ENCODE measurements at regions not wholly inside any gene's neighbourhood (a gene's known extent, or its start where the extent isn't known, plus 50 kb on each side); places are given as distances from the start of the nearest gene placed in this dataset.

DNA sequence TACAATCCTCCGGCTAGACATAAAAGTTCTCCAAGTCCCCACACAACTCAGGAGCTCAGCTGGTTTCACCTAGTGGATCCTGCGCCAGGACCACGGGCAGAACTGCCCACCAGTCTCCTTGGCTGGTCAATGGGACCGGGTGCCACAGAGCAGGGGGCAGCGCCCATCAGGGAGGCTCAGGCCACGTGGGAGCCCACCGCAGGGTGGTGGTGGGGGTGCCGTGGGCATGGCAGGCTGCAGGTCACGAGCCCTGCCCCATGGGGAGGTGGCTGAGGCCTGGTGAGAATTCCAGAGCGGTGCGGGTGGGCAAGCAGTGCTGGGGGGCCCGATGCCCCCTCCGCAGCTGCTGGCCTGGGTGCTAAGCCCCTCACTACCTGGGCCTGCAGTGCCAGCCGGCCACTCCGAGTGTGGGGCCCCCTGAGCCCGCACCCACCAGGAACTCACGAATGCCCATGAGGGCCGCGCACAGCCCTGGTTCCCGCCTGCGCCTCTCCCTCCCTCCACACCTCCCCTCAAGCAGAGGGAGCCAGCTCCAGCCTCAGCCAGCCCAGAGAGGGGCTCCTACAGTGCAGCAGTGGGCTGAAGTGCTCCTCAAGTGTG, 1091.9 kb upstream of the TENM4 start:
- DNase-seq: no peak

DNA sequence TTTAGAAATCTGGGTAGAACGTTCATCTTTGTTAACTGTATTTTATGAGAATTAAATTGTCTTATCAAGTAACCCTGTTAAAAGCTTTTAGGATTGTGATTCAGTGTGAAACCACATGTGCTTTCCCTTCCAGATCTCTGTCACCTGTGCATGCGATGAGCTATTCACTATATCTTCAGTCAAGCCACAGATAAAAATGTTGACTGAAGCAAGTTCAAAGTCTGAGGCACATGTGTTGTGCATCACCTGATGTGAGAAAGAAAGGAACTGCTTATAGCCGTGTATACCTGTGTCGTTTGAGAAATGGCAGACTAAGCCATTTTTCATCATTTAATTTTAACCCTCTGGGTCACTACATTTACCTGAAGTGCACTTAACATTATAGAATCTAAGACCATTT, 1088.9 kb upstream of the TENM4 start:
- DNase-seq: no peak

DNA sequence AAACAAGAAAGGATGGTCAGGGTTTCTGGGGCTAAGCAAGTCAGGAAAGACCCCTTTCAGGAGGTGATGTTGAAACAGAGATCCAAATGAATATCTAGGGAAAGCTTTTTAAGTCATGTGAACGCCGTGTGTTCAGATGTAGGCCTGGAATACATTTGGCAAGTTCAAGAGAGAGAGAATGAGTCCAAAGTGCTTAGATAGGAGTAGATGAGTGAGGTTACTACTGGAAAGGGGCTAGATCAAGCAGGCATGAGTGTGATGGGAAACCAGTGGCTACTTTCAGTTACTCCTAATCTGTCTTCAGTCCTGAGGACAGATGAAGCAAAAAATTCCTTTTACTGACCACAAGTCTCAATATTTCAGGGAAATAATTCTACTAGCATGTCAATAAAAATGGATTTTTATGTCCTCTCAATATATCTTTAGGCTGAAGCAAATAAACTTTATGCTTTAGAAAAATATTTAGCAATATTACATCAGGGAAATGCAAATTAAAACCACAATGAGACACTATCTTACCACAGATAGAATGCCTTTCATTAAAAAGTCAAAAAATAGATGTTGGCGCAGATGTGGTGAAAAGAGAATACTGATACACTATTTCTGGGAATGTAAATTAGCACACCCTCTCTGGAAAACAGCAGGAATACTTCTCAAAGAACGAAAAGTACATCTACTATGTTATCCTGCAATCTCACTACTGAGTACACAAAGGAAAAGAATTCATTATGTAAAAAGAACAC, 1085.0 kb upstream of the TENM4 start:
- no peak for DNase-seq

DNA sequence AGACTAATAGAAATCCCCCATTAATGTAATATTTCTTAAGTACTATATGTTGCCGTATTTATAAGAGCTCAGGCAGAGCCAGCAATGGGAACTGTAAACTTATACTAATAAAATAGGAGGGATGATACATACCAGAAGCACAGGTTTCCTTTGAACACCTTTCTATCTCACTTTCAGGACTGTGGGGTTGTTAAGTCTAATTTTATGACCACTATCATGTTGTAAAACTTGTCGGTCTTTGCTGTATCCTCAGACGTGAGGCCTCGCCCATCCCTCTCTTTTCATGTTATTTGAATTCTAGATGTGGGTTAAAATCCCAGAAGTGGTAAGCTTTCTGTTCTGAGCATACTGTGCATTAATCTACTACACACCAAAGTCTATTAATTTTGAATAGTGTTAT, 1083.5 kb upstream of the TENM4 start:
- DNase-seq: no peak

DNA sequence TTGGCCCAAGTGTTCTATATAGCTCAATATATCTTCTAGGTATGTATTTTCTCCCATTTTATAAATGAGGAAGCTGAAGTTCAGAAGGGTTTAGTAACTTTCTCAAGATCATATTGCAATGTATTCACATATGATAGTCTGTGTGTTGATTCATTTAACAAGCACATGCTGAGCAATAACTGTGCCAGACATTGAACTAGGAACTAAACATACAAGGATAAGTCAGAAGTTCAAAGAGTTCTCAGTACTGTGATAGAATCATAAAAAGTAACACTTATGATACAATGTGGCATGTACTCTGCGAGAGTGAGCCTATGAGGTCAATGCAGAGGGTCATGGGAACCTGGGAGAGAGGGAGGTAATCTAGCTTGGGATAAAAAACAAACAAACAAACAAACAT, 1082.2 kb upstream of the TENM4 start:
- no peak for DNase-seq

DNA sequence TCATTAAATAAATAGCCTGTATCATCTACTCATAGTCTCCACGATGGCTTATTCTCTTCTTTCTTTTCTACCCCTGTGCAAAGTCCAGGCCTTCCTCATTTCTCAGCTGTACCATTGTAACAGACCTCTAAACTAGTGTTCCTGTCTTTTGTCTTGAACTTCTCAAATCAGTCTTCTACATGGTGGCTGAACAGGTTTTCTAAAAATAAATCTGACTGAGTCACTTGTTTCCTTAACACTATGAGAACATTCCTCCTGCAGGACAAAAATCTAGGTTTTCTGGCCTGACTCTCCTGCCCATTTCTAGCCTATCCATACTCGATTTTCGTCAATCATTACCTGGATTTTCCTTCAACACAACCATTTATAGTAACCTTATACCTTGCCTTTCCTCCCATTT, 1080.8 kb upstream of the TENM4 start:
- DNase-seq: no peak

DNA sequence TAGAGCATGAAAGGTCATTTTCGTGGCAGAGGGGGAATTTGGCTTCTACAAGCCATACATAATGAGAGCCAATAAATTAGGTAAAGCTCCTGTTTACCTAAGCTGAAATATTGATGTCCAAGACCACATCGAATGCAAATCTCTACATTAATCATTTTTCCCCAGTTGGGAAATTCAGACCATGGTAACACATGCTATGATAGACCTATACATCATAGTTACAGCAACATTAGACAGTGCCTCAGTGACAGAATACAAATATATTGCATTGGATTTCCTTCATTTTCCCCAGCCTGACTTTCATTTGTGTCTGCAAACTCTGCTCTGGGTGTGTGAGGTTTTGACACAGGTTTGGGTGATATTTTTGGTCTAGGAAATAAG, 1079.7 kb upstream of the TENM4 start:
- no peak for DNase-seq

DNA sequence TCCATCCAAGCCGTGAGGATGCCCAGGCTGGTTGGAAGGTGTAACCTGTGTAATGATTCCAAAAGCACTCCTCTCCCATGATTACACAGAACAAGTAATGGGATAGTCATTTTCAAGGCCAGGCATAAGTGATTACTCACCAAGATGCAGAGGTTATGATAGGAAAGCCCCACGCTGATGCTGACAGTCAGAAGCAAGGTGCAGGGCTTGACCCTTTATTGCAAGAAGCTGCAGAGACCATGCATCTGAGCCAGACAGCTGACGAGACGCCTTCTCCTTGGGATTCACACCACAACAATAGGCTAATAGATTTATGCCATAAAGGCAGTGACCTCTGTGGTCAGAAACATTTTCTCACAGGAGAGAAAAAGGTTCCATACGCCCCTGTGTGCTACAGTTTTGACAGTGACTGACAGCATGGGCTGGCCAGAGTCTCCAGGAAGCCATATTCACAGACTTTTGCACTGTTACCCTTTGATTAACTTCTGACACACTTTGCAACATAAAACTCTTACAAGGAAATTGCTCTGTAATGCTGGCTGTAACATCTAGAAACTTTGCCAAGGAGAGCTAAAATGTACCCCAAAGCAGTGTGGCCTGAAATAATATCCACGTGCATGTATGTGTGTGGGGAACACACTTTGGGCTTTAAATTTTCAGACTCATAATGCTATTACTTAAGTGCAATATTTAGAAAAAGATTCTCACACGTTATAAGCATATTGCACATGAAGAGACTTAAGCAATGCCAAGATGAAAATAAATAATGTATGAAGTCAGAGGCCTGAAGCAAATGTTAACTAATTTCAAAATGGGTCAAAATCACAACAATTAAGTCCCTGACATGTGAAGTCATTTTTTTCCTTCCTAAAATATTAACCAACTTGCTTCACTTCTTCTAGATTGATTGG, 1079.0 kb upstream of the TENM4 start:
- DNase-seq: no peak

DNA sequence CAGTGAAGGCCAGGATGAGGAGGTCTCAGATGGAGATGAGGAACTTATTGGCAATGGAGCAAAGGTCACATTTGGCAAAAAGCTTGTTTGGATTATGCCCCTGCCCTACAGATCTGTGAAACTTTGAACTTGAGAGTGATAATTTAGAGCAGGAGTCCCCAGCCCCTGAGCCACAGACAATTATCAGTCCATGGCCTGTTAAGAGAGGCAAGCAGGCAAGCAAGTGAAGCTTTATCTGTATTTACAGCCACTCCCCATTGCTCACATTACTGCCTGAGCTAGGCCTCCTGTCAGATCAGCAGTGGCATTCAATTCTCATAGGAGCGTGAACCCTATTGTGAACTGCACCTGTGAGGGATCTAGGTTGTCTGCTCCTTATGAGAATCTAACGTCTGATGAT, 1076.9 kb upstream of the TENM4 start:
- no peak for DNase-seq

DNA sequence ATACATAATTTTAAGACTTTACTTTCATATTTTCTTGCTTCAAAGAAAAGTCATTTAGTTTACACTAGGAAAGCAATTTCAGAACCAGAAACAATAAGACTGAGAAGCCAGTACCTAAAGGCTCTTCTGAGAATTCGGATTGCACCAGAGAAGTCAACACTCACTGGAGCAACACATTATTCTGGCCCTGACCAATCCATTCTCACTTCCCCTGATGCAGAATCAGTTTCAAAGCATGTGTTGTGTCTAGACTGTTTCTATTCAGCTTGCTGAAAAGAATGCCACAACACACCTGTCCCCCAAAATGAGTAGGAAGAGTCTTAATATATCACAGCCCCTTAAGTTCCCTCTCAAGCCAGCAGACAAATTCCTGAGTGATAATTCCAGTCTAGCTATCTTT, 1074.3 kb upstream of the TENM4 start:
- no peak for DNase-seq

DNA sequence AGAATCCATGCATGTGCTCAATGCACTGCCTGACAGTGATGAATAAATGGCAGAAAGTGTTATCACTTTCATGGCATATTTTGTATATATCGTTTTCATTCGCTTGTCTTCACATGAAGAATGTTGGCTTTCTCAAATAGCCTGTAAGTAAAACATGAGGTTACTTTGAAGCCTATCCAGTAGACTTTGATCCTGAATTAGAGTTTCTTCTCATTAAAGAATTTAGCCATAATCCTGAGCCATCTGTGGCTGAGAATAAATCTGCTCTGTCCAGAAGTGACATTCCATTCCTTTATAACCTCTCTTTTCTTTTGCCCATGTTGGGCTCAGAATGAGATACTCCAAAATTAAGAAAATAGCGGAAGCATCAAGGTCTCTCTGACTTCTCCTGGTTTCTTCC, 1071.7 kb upstream of the TENM4 start:
- DNase-seq: no peak

DNA sequence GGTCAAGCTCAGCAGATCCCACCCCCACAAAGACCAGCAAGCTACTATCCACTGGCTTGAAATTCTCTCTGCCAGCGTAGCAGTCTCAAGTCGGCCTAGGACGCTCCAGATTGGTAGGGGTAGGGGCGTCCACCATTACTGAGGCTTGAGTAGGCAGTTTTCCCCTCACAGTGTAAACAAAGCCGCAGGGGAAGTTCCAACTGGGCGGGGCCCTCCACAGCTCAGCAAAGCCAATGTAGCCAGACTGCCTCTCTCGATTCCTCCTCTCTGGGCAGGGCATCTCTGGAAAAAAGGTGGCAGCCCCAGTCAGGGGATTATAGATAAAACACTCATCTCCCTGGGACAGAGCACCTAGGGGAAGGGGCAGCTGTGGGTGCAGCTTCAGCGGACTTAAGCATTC, 1064.9 kb upstream of the TENM4 start:
- DNase-seq: no peak

DNA sequence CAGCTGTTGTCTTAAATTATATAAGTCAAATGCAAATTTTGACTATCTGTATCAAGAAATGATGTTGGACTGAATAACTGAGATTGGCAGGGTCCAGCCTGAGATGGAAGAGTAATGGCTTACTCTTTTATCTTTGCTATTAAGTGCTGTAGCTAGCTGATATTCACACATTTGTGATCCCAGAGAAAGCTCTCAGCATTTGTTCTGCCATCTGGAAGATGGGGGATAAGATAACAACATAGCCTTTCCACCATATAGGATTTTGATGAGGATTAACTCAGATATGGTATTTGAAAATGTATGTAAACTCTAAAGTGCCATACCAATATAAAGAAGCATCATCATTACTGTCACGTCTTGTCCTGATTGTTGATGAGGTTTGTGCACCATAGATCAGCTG, 1063.2 kb upstream of the TENM4 start:
- no peak for DNase-seq

DNA sequence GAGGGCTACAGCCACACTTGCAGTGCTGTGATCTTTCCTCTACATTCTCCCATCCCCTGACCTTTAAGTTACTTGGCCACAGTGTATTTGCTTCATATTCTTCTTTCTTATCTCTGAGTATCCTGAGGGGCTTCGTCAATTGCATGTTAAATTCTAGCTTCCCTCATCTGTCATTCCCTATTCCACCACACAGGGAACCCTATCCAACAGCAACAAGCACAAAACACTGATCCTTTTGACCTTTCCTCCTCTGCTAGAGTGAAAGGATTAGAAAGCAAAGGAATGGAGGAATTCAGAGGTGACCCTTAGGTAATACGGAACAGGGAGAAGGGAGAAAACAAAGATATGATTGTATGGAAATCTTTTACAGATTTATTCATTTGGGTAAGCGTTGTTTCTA, 1061.7 kb upstream of the TENM4 start:
- DNase-seq: no peak

DNA sequence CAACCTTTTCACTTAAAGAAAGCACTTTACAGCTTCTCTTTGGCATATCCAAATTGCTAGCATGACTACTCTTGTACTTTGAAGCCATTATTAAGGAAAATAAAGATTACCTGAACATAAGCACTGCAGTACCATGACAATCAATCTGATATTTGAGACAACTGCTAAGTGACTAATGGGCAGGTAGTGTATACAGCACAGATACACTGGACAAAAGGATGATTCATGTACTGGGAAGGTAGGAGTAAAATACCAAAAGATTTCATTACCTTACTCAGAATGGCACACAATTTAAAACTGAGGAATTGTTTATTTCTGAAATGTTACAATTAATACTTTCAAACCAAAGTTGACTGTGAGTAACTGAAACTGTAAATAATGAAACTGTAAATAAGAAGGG, 1054.3 kb upstream of the TENM4 start:
- no peak for DNase-seq

DNA sequence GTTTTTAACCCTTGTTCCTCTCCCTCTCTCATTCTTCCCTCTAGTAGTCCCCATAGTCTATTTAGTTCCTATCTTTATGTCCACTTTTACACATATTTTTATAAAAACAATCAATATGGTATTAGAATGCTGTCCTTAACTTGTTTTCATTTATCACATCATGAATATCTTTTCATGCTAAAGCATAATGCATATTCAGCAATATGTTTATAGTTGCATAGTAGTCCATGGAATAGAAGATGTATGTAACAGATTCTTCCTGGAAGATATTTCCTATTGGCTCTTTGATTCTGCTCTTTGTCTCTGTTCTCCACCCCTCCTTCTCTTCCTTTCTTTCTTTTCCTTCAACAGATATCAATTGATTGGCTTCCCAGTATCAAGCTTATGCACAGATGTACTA, 1047.1 kb upstream of the TENM4 start:
- no peak for DNase-seq

DNA sequence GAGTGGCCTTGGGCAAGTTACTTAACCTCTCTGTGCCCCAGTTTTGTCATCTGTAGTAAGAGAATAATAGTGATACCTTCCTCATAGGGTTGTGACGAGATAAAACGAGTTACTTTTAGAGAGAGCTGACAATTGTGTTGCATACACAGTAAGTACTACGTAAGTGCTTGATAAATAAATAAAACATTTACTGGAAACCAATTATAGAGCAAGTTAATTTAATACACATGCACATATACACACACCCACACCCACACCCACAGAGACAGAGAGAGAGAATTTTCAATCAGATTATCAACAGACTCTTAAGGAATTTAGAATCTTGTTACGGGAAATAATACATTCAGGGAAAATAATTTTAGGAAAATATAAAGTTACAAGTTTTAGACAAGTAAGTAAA, 1045.8 kb upstream of the TENM4 start:
- DNase-seq: no peak

DNA sequence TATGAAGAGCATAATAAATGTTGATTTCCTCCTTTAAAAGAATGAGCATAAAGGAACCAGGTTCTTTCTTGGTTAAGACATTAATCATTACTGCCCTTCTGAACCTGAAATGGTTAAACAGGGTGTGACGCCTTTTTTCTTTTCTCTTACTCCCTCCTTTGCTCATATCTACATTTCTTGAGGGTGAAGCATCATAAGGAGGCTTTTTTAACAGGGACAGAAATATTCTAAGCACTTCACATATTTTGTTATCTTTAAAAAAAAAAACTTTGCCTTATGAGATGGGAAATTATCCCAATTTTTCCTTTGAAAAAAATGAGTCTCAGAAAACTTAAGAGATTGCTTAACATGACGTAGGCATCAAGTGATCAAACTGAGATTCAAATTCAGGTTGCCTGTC, 1036.3 kb upstream of the TENM4 start:
- no peak for DNase-seq

DNA sequence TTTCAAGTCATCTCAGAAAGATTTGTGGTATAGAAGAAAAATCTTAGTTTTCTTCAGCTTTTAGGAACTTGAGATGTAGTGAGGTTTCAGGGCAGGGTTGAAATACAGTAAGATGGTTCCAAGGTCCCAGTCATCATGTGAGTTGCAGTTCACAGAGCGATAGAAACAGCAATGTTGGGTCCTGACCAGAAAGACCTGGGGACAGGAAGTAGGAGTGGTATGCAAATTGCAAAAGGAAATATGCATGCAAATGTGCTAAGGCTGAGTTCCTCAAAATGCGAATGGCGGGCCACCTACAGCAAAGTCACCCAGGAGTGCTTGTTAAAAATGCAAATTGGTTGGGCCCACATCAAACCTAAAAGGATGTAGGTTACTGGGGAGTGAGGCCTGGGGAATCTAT, 1032.7 kb upstream of the TENM4 start:
- no peak for DNase-seq

DNA sequence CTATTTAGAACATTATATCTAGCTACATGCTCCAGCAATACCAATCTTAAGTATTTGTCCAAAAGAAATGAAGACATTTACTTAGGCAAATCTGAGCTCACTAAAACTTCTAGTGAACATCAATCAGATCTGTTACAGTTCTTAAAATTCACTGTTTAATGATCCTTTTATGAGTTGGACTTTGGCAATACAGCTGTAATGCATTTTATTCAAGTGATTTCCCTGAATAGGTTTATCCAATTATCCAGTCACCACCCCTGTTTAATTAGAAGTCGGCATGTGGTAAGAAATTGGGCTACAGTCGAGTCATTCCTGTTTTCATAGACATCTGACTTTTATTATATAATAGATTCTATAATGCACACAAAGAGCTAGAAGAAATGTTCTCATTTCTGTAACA, 1029.0 kb upstream of the TENM4 start:
- no peak for DNase-seq

DNA sequence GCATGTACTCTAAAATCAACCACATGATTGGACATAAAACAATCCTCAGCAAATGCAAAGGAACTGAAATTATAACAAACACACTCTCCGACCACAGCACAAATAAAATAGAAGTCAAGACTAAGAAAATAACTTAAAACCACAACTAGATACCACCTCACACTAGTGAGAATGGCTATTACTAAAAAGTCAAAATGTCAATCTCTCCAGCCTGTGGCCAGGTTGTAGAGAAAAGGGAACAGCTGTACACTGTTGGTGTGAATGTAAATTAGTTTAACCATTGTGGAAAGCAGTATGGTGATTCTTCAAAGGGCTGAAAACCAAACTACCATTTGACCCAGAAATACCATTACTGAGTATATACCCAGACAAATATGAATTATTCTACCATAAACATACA, 1025.7 kb upstream of the TENM4 start:
- DNase-seq: no peak

DNA sequence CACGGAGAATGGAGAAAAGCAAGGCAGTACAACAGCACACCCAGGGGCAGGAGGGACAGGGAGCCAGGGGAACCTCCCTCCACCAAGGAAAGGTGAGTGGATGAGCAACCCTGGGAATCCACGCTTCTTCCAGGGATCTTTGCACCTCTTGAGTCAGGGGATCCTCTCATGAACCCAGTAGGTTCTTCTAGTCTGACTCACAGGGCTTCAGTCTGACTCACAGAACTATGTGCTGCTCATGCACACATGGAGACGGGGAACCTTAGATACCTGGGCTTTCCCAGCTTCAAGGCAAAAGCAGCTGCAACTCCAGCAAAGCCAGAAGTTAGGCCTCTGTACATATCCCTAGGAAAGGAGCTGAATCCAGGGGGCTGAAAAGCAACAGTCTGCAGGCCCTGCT, 1021.4 kb upstream of the TENM4 start:
- no peak for DNase-seq

DNA sequence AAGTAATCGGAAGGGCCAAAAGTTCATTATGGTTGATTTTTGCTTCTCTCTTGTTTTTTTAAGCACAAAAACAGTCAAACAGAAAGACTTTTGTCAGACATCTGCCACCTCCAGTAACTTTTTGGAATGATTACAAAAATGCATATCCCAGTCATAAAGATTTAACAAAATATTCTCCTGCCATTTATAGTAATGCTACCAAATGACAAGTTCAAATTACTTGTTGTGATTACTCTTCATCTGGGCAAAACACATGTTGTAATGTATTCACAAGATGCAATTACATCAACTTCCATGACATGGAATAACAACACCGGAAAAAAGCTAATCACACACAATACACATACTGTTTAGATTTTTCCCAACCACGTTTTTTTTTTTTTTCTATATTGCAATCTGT, 1017.5 kb upstream of the TENM4 start:
- DNase-seq: no peak

DNA sequence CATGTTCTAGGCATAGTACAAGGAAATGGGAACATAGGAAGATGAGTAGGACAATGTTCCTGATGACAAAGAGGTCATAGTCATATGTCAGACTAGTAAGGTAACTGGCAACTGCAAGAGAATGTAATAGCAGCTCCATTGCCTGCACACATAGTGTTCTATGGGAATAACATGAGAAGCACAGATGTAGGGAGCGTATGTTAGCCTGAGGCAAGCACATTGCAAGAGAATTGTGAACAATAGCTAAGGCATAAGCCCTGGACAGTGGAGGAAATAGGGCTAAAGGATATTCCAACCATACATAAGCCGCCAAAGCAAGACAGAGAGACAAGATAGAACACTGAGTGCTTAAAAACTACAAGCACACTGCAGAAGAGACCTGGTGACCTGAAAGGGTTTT, 1017.0 kb upstream of the TENM4 start:
- DNase-seq: no peak

Measured in central memory CD4-positive, alpha-beta T cell (primary cell).